RWPE1 (cell line): ENCODE measurements at regions not wholly inside any gene's neighbourhood (a gene's known extent, or its start where the extent isn't known, plus 50 kb on each side); places are given as distances from the start of the nearest gene placed in this dataset.
A peak's percentile ranks its signal among the peaks of the same experiment; 100 is the strongest.
"Not testable (repeated sequence)": the region's sequence is repeated elsewhere in the genome, so short reads cannot be mapped to it uniquely, and the experiment has no call there.

Source experiments
- CTCF ChIA-PET: fragments of 350-600 bp; sonication (Branson Sonifier 250); formaldehyde crosslinking; extraction: SDS; loops from one replicate; lab custom pipeline; 2021; lab: Yijun Ruan, JAX
- POLR2A ChIA-PET: fragments of 400-600 bp; formaldehyde crosslinking; extraction: SDS; loops from one replicate; lab custom pipeline; 2020; ENCODE audit warnings: antibody characterized with exemption; ENCODE audit not compliant: low non-redundant PET; lab: Yijun Ruan, JAX
- DNase-seq: peaks from one replicate; pipeline ENCODE4 v3.0.0; 2012; ENCODE audit warnings: low spot score
- H3K27ac ChIP-seq: fragments of 450-650 bp; 2 replicates; pipeline ENCODE4 v1.5.1; 2017
- TF ChIP-seq, protein P1 (sequence below): fragments of 450-650 bp; conservative IDR thresholded peaks from 2 replicates; pipeline ENCODE4 v1.5.1; 2017; ENCODE audit warnings: low read depth, mild to moderate bottlenecking

DNA sequence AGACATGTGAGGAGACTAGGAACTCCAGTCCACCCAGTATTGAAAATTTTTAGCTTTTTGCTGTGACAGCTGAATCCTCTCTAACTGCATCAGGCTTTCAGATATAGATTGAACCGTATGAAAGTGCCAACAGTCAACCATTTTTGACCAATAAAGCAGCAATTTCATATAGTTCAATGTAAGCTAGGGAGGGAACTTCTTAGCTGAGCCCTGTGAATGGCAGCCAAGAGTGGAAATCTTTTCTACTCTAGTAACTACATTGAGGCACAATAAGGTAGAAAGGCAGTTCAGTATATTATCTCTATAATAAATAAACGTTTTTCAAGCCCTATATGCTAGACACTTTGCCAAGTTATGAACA is 96.3 kb upstream of the TANK start:
- POLR2A ChIA-PET = no interaction called here

DNA sequence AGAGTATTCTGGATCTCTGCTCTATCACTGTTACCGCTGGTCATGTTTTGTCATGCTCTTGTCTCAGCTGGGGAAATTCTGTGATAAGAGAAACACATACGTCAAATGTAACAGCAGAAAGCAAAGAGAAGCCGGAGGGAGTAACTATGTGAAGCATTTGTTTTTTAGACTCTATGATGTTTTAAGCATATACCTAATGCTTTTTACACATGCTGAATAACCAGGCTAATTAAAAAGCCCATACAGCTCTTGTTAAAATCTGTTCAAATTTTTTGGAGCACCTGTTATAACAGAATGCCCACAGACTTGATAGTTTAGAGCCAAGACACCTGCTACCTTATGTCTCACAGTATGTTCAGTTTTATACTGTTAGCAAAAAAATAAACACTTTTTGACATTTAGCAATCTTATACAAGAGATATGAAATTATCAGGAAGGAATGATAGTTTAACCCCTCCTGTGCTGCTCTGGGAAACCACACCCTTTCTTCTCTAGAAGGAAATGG is 92.3 kb upstream of the TANK start:
- DNase-seq = no peak
- TF ChIP-seq, protein P1, sequence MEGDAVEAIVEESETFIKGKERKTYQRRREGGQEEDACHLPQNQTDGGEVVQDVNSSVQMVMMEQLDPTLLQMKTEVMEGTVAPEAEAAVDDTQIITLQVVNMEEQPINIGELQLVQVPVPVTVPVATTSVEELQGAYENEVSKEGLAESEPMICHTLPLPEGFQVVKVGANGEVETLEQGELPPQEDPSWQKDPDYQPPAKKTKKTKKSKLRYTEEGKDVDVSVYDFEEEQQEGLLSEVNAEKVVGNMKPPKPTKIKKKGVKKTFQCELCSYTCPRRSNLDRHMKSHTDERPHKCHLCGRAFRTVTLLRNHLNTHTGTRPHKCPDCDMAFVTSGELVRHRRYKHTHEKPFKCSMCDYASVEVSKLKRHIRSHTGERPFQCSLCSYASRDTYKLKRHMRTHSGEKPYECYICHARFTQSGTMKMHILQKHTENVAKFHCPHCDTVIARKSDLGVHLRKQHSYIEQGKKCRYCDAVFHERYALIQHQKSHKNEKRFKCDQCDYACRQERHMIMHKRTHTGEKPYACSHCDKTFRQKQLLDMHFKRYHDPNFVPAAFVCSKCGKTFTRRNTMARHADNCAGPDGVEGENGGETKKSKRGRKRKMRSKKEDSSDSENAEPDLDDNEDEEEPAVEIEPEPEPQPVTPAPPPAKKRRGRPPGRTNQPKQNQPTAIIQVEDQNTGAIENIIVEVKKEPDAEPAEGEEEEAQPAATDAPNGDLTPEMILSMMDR = no peak
- CTCF ChIA-PET = interaction anchor here (0.6 to 0.7 kb wide), 2 partner anchors 16 to 105 kb away, joined by 3 to 4 read pairs; no protein-coding TSS in a partner anchor
- POLR2A ChIA-PET = no interaction called here
- no peak overlapping the region for H3K27ac ChIP-seq

More for the DNA sequence above, 96.3 kb upstream of the TANK start:
- TF ChIP-seq, protein P1 = peak; percentile 58; the same call in 1 of the 2 replicates
- CTCF ChIA-PET = interaction anchor here (0.6 to 1.6 kb wide), 11 partner anchors 10 to 954 kb away, joined by 3 to 13 read pairs (median 4); no protein-coding TSS in a partner anchor
- DNase-seq = no peak
- no peak overlapping the region for H3K27ac ChIP-seq

DNA sequence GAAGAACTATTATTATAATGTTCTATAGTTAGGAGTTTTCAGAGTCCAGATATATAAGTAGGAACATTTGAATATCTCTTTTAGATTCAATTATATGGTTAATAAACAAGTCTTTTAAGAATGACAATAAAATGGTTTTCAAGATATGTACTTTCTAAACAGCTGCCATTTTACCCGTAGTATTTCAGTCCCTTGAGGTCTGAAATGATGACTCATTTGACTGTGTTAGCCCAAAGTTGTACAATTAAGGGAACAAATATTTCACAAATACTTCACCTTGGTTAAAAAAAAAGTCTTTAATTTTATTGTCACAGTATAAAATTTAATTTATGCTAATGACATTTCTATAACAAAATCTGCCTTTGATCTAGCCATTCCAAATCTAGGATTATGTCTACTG is 91.6 kb upstream of the TANK start:
- DNase-seq = no peak
- CTCF ChIA-PET = no interaction called here
- POLR2A ChIA-PET = interaction anchor here (0.6 kb wide), 1 partner anchor 11 kb away, joined by 5 read pairs; no protein-coding TSS in a partner anchor

DNA sequence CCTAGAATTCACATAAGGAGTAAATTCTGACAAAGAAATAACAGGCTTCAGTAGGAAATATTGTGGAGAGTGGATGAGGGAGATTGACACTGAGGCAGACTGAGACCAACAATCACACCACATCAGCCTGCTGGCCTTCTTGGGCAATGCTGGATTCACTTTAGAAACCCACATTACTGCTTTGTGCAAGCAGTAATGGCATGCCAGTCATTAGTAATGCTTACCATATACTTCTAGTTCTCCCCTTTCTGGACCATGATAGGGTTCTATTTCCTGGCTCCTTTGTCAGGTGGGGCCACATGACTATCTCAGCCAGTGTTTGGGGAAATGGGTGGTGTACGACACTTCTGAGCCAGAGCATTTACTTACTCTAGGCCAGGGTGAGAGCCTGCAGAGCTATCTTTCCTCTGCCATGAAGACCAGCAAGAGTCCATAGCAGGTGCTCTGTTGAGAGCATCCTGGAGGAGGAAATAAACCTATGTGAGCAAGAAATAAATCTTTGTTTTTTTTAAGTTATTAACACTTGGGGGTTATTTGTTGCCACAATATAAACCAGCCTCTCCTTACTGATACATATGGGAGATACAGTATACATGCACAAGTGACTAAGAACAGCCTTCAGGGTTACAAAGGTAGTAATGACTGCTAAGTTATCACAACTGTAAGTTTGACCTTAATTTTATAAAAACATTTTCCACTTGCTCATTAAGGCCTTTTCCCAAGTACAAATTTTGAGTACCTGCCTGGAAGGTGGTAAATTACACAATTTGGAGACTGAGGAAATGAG is 89.3 kb upstream of the TANK start:
- no peak overlapping the region for H3K27ac ChIP-seq
- ChIA-PET POLR2A (no interaction called here), CTCF (interaction anchor here (0.6 to 0.7 kb wide), 2 partner anchors 13 to 206 kb away, joined by 3 to 6 read pairs; no protein-coding TSS in a partner anchor)
- TF ChIP-seq, protein P1 = no peak
- no peak for DNase-seq

More for the DNA sequence above, 91.6 kb upstream of the TANK start:
- TF ChIP-seq, protein P1 = no peak
- no peak overlapping the region for H3K27ac ChIP-seq

DNA sequence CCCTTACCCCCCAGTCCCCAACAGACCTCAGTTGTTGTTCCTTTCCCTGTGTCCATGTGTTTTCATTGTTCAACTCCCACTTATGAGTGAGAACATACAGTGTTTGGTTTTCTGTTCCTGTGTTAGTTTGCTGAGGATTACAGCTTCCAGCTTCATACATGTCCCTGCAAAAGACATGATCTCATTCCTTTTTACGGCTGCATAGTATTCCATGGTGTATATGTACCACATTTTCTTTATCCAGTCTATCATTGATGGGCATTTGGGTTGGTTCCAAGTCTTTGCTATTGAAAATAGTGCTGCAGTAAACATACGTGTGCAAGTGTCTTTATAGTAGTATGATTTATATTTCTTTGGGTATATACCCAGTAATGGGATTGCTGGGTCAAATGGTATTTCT is 87.8 kb upstream of the TANK start:
- CTCF ChIA-PET, DNase-seq, POLR2A ChIA-PET: not testable (repeated sequence)

DNA sequence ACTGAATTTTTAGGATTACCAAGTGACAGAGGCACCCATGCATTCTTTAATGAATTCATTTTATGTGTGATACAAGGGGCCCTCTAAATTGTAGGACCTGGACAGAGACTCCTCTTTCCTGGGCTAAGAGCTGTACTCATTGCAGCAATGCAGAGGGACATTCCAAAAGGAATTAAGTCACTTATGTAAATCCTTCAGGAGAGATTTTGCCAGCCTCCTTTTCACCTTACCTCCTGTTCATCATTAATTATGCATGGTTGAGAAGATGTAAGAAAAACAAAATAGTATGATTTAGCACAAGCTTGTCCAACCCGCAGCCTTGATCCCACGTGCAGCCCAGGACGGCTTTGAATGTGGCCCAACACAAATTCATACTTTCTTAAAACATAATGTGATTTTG is 84.5 kb upstream of the TANK start:
- POLR2A ChIA-PET = no interaction called here
- no peak overlapping the region for H3K27ac ChIP-seq

More for the DNA sequence above, 87.8 kb upstream of the TANK start:
- H3K27ac ChIP-seq = not testable (repeated sequence)

More for the DNA sequence above, 84.5 kb upstream of the TANK start:
- DNase-seq = no peak
- CTCF ChIA-PET = no interaction called here
- TF ChIP-seq, protein P1 = no peak
